Fibroblast of lung (primary cell): ENCODE measurements at regions not wholly inside any gene's neighbourhood (a gene's known extent, or its start where the extent isn't known, plus 50 kb on each side); places are given as distances from the start of the nearest gene placed in this dataset.

Experiments used
- EZH2 ChIP-seq: IDR thresholded peaks from 2 replicates; pipeline ENCODE4 v1.5.1; 2012; ENCODE audit warnings: low read length, control low read depth, mild to moderate bottlenecking; ENCODE audit errors: missing control alignments
- TF ChIP-seq, protein P1 (sequence below), 2 donors: IDR thresholded peaks in 1 of 2; conservative IDR thresholded peaks in 1 of 2; 1 replicate in 1 of 2; 2 replicates in 1 of 2; pipeline ENCODE4 v1.5.1; 2011 to 2012; ENCODE audit warnings: low read length in 2 of 2, control low read depth in 1 of 2, inconsistent platforms in 1 of 2, low read depth in 1 of 2, mild to moderate bottlenecking in 1 of 2

- TF ChIP-seq, protein P1, sequence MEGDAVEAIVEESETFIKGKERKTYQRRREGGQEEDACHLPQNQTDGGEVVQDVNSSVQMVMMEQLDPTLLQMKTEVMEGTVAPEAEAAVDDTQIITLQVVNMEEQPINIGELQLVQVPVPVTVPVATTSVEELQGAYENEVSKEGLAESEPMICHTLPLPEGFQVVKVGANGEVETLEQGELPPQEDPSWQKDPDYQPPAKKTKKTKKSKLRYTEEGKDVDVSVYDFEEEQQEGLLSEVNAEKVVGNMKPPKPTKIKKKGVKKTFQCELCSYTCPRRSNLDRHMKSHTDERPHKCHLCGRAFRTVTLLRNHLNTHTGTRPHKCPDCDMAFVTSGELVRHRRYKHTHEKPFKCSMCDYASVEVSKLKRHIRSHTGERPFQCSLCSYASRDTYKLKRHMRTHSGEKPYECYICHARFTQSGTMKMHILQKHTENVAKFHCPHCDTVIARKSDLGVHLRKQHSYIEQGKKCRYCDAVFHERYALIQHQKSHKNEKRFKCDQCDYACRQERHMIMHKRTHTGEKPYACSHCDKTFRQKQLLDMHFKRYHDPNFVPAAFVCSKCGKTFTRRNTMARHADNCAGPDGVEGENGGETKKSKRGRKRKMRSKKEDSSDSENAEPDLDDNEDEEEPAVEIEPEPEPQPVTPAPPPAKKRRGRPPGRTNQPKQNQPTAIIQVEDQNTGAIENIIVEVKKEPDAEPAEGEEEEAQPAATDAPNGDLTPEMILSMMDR (conservative IDR thresholded peaks at IDR 0.05 in 1 of 2, IDR thresholded peaks at IDR 0.05 in 1 of 2; ENCODE audit: low read depth in 1 of 2, low read length in 2 of 2) = no peak
- no peak for TF ChIP-seq EZH2
Observed at GRCh38 chr1:69441496-69441895, 126.2 kb upstream of the LRRC7 start.
